HEK293 (cell line): ENCODE measurements at regions not wholly inside any gene's neighbourhood (a gene's known extent, or its start where the extent isn't known, plus 50 kb on each side); places are given as distances from the start of the nearest gene placed in this dataset.

Experiments
- ZNF146 ChIP-seq: fragments of 450-650 bp; formaldehyde crosslinking; IDR thresholded peaks from 2 replicates; pipeline ENCODE4 v1.5.1; 2016; ENCODE audit warnings: missing biosample characterization, missing genetic modification characterization
- TF ChIP-seq, protein P1 (sequence below): fragments of 450-650 bp; formaldehyde crosslinking; IDR thresholded peaks from 2 replicates; pipeline ENCODE4 v1.5.1; 2016; ENCODE audit warnings: missing biosample characterization, missing genetic modification characterization

DNA sequence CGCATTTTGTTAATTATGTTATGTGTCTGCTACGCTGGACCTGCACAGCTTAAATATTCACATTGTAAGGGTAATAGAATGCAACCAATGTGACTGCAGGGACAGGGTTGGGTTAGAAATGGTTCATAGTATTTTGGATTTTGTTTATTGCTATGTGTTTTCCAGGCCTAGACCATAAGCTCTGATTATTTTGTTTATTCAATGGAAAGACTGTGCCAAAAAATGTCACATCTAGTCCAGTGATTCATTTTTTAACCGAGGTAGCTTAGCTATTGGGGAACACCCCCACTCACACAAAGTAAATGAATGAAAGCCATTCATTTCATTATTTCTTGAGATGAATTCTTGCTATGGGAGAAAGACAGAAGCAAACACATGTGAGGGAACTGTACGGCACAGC lies 516.5 kb upstream of the ANKRD30A start:
- TF ChIP-seq, protein P1, sequence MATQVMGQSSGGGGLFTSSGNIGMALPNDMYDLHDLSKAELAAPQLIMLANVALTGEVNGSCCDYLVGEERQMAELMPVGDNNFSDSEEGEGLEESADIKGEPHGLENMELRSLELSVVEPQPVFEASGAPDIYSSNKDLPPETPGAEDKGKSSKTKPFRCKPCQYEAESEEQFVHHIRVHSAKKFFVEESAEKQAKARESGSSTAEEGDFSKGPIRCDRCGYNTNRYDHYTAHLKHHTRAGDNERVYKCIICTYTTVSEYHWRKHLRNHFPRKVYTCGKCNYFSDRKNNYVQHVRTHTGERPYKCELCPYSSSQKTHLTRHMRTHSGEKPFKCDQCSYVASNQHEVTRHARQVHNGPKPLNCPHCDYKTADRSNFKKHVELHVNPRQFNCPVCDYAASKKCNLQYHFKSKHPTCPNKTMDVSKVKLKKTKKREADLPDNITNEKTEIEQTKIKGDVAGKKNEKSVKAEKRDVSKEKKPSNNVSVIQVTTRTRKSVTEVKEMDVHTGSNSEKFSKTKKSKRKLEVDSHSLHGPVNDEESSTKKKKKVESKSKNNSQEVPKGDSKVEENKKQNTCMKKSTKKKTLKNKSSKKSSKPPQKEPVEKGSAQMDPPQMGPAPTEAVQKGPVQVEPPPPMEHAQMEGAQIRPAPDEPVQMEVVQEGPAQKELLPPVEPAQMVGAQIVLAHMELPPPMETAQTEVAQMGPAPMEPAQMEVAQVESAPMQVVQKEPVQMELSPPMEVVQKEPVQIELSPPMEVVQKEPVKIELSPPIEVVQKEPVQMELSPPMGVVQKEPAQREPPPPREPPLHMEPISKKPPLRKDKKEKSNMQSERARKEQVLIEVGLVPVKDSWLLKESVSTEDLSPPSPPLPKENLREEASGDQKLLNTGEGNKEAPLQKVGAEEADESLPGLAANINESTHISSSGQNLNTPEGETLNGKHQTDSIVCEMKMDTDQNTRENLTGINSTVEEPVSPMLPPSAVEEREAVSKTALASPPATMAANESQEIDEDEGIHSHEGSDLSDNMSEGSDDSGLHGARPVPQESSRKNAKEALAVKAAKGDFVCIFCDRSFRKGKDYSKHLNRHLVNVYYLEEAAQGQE (tag by site-specific recombination): no peak
- TF ChIP-seq ZNF146 (tag by site-specific recombination): no peak
